Left ventricle myocardium inferior (tissue), 1 donor: ENCODE measurements at regions not wholly inside any gene's neighbourhood (a gene's known extent, or its start where the extent isn't known, plus 50 kb on each side); places are given as distances from the start of the nearest gene placed in this dataset.

Experiments
- DNase-seq: peaks from one replicate; pipeline ENCODE4 v3.0.0-alpha.2; 2020
- H3K27ac ChIP-seq: fragments of 200-600 bp; replicated peaks from 2 replicates; pipeline ENCODE4 v1.8.0; 2021
- H3K27me3 ChIP-seq: fragments of 200-600 bp; 2 replicates; pipeline ENCODE4 v1.8.0; 2021; ENCODE audit warnings: low read depth
- H3K36me3 ChIP-seq: fragments of 200-600 bp; 2 replicates; pipeline ENCODE4 v1.8.0; 2021
- H3K4me1 ChIP-seq: fragments of 200-600 bp; 2 replicates; pipeline ENCODE4 v1.8.0; 2021
- H3K4me3 ChIP-seq: fragments of 200-600 bp; 2 replicates; pipeline ENCODE4 v1.8.0; 2021; ENCODE audit warnings: mild to moderate bottlenecking, moderate library complexity
- H3K9me3 ChIP-seq: fragments of 200-600 bp; replicated peaks from 2 replicates; pipeline ENCODE4 v1.8.0; 2021
- CTCF ChIP-seq: fragments of 200-600 bp; IDR thresholded peaks from 2 replicates; pipeline ENCODE4 v1.8.0; 2021; ENCODE audit warnings: antibody characterized with exemption, mild to moderate bottlenecking, borderline replicate concordance
- intact Hi-C: fragments of 100-400 bp; cut with micrococcal nuclease; formaldehyde crosslinking; loops from one replicate; pipeline ENCODE4 v1.11.0; 2022
- donor health status: DM: no; HTN: yes; CAD: no; lungs with severe emphysema.

- DNase-seq, result no peak
- Histone ChIP-seq H3K27me3 (no peaks in the 10 kb centered on the region), H3K4me3 (no peak overlapping the region), H3K9me3 (no peaks in the 10 kb centered on the region), H3K4me1 (peaks cover 7% of the 10 kb centered on the region), H3K27ac (no peak overlapping the region), H3K36me3 (no peaks in the 10 kb centered on the region)
- intact Hi-C loops, result no loop called here
- TF ChIP-seq CTCF, result no peak
Observed at GRCh38 chr3:82080792-82081191, 319.3 kb upstream of the GBE1 start.

GRCh38 chr3:82080261-82080660 lies 318.8 kb upstream of the GBE1 start:
- Histone ChIP-seq H3K27ac (no peak overlapping the region), H3K4me1 (peaks cover 4% of the 10 kb centered on the region), H3K27me3 (no peaks in the 10 kb centered on the region), H3K9me3 (no peaks in the 10 kb centered on the region), H3K36me3 (no peaks in the 10 kb centered on the region), H3K4me3 (no peak overlapping the region)
- no peak for DNase-seq
- no peak for TF ChIP-seq CTCF
- intact Hi-C loops, result no loop called here

- no peak overlapping the region for H3K4me3 ChIP-seq
- DNase-seq, result no peak
- H3K4me1 ChIP-seq, result no peaks in the 10 kb centered on the region
- intact Hi-C loops, result no loop called here
- H3K27ac ChIP-seq, result no peak overlapping the region
- no peak for TF ChIP-seq CTCF
- H3K36me3 ChIP-seq, result no peaks in the 10 kb centered on the region
- H3K27me3 ChIP-seq, result no peaks in the 10 kb centered on the region
- no peaks in the 10 kb centered on the region for H3K9me3 ChIP-seq
Observed at GRCh38 chr3:82079335-82079890, 318.0 kb upstream of the GBE1 start.

- no peak for DNase-seq
- Histone ChIP-seq H3K27ac (no peak overlapping the region), H3K4me1 (no peaks in the 10 kb centered on the region), H3K36me3 (no peaks in the 10 kb centered on the region), H3K9me3 (no peaks in the 10 kb centered on the region), H3K27me3 (no peaks in the 10 kb centered on the region), H3K4me3 (no peak overlapping the region)
- no peak for TF ChIP-seq CTCF
- intact Hi-C loops, result no loop called here
Observed at GRCh38 chr3:82078246-82078645, 316.8 kb upstream of the GBE1 start.

GRCh38 chr3:82067420-82067819 lies 306.0 kb upstream of the GBE1 start:
- no peak overlapping the region for H3K4me3 ChIP-seq
- H3K27me3 ChIP-seq, result no peaks in the 10 kb centered on the region
- H3K9me3 ChIP-seq, result no peaks in the 10 kb centered on the region
- no peak for DNase-seq
- no peak overlapping the region for H3K27ac ChIP-seq
- no peaks in the 10 kb centered on the region for H3K4me1 ChIP-seq
- no peaks in the 10 kb centered on the region for H3K36me3 ChIP-seq
- TF ChIP-seq CTCF, result no peak
- intact Hi-C loops, result no loop called here
